ENCODE measurements at regions not wholly inside any gene's neighbourhood (a gene's known extent, or its start where the extent isn't known, plus 50 kb on each side); places are given as distances from the start of the nearest gene placed in this dataset.

- TF ChIP-seq POLR2AphosphoS5 (IDR thresholded peaks at IDR 0.05; ENCODE audit: low read depth, low read length) (no peak), POLR2A (IDR thresholded peaks at IDR 0.05; ENCODE audit: low read depth, low read length) (no peak), TAF1 (IDR thresholded peaks at IDR 0.05; ENCODE audit: low read depth, low read length) (no peak), PAX5 (IDR thresholded peaks at IDR 0.05; ENCODE audit: insufficient read depth, low read length, severe bottlenecking) (no peak), POU2F2 (IDR thresholded peaks at IDR 0.05; ENCODE audit: low read depth, low read length) (no peak), SPI1 (IDR thresholded peaks at IDR 0.05; ENCODE audit: low read depth, low read length) (no peak)
Observed at GRCh38 chr11:104402812-104403521, 239.0 kb upstream of the PDGFD start.

All from GM12891 (cell line).